Thyroid gland (tissue), 4 donors: ENCODE measurements at regions not wholly inside any gene's neighbourhood (a gene's known extent, or its start where the extent isn't known, plus 50 kb on each side); places are given as distances from the start of the nearest gene placed in this dataset.

ENCODE experiments used
- DNase-seq, 2 donors: peaks; one replicate each; pipeline ENCODE4 v3.0.0-alpha.2; 2019
- H3K27ac ChIP-seq, 3 donors: fragments of 200-600 bp; sonication (generic); 1 replicate in 2 of 3; 2 replicates in 1 of 3; pipeline ENCODE4 v1.5.1; 2016 to 2019; ENCODE audit warnings: mild to moderate bottlenecking in 1 of 3, moderate library complexity in 1 of 3
- H3K27me3 ChIP-seq: fragments of 200-600 bp; sonication (generic); one replicate; pipeline ENCODE4 v1.5.1; 2019
- H3K36me3 ChIP-seq, 2 donors: fragments of 200-600 bp; sonication (generic); one replicate each; pipeline ENCODE4 v1.5.1; 2016 to 2019
- H3K4me1 ChIP-seq, 2 donors: fragments of 200-600 bp; sonication (generic); one replicate each; pipeline ENCODE4 v1.5.1; 2017 to 2019
- H3K4me3 ChIP-seq, 3 donors: fragments of 200-600 bp; sonication (generic); replicated peaks in 1 of 3; 1 replicate in 2 of 3; 2 replicates in 1 of 3; pipeline ENCODE4 v1.5.1; 2016; ENCODE audit warnings: mild to moderate bottlenecking in 1 of 3
- H3K9me3 ChIP-seq: fragments of 200-600 bp; sonication (generic); one replicate; pipeline ENCODE4 v1.5.1; 2017
- POLR2A ChIP-seq, 2 donors: fragments of 450-650 bp; IDR thresholded peaks; one replicate each; pipeline ENCODE4 v1.6.1; 2017; ENCODE audit warnings: antibody characterized with exemption in 2 of 2, mild to moderate bottlenecking in 2 of 2, moderate library complexity in 1 of 2
- WGBS, 2 donors: methylation state at CpG; one replicate each; pipeline ENCODE4 v1.1.5; 2017; 5-methylcytosine and 5-hydroxymethylcytosine counted together
- intact Hi-C: fragments of 100-400 bp; cut with DNase I; formaldehyde crosslinking; loops from one replicate; pipeline ENCODE4 v1.15.1; 2023
- TF ChIP-seq, protein P1 (sequence below), 6 experiments: fragments of 200-600 bp in 3 of 6; fragments of 450-650 bp in 3 of 6; sonication (generic) in 3 of 6; IDR thresholded peaks; one replicate each; pipeline ENCODE4 v1.5.1; 2016 to 2019; ENCODE audit warnings: antibody characterized with exemption in 6 of 6, mild to moderate bottlenecking in 2 of 6, inconsistent platforms in 1 of 6, moderate library complexity in 1 of 6

DNA sequence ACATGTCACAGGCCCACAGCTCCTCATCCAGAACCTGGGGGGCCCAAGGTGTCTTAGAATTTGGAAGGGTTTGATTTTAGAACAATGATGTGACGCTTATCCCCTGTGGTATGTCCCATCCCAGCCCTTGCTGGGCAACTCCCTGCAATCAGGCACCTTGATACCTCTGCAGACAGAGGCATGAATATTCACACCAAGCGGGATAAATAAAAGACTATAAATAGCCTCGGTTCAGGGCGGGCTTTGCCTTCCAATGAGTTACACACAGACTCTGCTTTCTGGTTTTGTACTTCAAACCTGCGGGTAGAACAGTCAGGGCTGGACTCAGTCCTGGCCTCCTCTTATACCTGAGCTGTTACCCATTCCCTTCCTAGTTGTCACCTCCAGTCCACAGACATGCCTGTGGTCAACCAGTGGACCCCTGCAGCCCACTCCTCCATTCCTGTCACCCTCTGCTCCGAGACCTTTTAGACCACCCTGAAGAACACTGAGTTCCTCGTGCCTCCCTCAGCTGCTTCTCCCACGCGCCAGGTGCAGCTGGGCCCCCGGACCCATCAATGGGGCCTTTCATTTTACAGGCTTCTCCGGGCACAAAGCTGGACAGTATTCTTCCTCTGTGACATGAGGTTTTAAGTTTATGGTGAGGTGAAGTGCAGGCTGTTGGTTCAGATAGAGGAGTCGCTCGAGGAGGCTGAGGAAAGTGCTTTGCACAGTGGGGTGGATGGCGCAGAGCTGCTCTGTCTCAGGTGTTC lies 120.1 kb upstream of the TNR start:
- Histone ChIP-seq H3K4me3 (no peak overlapping the region), H3K36me3 (no peaks in the 10 kb centered on the region), H3K27ac (no peak overlapping the region), H3K9me3 (no peaks in the 10 kb centered on the region), H3K4me1 (no peaks in the 10 kb centered on the region), H3K27me3 (no peaks in the 10 kb centered on the region)
- no peak for TF ChIP-seq POLR2A (IDR thresholded peaks at IDR 0.05)
- TF ChIP-seq, protein P1, sequence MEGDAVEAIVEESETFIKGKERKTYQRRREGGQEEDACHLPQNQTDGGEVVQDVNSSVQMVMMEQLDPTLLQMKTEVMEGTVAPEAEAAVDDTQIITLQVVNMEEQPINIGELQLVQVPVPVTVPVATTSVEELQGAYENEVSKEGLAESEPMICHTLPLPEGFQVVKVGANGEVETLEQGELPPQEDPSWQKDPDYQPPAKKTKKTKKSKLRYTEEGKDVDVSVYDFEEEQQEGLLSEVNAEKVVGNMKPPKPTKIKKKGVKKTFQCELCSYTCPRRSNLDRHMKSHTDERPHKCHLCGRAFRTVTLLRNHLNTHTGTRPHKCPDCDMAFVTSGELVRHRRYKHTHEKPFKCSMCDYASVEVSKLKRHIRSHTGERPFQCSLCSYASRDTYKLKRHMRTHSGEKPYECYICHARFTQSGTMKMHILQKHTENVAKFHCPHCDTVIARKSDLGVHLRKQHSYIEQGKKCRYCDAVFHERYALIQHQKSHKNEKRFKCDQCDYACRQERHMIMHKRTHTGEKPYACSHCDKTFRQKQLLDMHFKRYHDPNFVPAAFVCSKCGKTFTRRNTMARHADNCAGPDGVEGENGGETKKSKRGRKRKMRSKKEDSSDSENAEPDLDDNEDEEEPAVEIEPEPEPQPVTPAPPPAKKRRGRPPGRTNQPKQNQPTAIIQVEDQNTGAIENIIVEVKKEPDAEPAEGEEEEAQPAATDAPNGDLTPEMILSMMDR (IDR thresholded peaks at IDR 0.05), result no peak
- no peak for DNase-seq
- 84 to 91% methylated on average over 13 to 14 of the region's 14 CpGs for WGBS, 2 donors
- intact Hi-C loops, result no loop called here

DNA sequence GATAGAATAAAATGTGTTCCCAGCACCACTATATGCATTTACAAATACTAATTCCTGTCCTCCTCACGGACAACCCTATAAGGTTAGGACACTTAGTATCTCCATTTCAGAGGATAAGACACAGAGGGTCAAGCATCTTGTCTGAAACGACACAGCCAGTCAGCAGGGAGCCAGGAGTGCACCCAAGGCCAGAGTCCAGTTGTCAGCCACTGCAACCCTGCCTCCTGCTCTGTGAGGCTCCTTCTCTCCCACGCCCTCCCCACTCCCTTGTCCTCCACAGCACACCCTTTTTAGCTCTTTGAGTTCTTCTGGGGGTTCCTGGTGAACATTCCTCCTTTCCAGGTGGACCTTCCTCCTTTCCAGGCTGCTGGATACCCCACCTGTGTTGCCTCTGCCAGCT lies 119.0 kb upstream of the TNR start:
- Histone ChIP-seq H3K36me3 (no peaks in the 10 kb centered on the region), H3K4me1 (no peaks in the 10 kb centered on the region), H3K27me3 (no peaks in the 10 kb centered on the region), H3K9me3 (no peaks in the 10 kb centered on the region), H3K4me3 (no peak overlapping the region), H3K27ac (no peak overlapping the region)
- 77% methylated on average over 3 of the region's 3 CpGs for WGBS, 2 donors
- intact Hi-C loops, result no loop called here
- no peak for TF ChIP-seq POLR2A (IDR thresholded peaks at IDR 0.05)
- TF ChIP-seq, protein P1 (IDR thresholded peaks at IDR 0.05), result no peak
- no peak for DNase-seq

DNA sequence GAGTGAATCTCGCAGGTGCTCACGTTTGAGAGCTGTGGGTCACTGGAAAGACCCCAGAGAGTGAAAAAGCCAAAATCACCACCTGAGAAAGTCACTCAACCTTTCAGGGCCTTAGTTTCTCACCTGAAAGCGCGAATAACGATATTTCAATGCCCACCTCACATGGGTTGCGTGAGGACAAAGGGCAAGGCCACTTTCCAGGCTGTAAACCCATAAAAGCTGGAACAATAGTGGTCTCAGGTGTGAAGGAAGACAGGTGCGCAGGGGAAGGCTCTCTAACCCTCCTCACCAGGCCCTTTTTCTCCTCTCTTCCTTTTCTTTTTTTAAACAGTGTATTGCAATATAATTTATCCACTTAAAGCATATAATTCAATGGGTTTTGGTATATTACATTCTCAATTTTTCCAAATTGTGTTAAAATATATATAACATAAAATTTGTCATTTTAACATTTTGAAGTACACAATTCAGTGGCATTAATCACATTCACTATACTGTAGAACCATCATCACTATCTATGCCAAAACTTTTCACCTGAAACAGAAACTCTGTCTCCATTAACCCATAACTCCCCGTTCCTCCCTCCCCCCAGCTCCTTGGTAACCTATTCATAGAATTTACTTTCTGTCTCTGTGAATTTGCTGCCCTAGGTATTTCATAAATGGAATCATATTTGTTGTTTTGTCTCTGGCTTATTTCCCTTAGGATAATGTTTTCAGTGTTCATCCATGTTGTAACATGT lies 118.4 kb upstream of the TNR start:
- TF ChIP-seq, protein P1 (IDR thresholded peaks at IDR 0.05), result no peak
- intact Hi-C loops, result no loop called here
- H3K4me3 ChIP-seq, result no peak overlapping the region
- DNase-seq, result no peak
- H3K27ac ChIP-seq, result no peak overlapping the region
- H3K36me3 ChIP-seq, result no peaks in the 10 kb centered on the region
- H3K4me1 ChIP-seq, result no peaks in the 10 kb centered on the region
- WGBS, 2 donors, result 80 to 84% methylated on average over 8 of the region's 8 CpGs
- no peaks in the 10 kb centered on the region for H3K27me3 ChIP-seq
- H3K9me3 ChIP-seq, result no peaks in the 10 kb centered on the region

DNA sequence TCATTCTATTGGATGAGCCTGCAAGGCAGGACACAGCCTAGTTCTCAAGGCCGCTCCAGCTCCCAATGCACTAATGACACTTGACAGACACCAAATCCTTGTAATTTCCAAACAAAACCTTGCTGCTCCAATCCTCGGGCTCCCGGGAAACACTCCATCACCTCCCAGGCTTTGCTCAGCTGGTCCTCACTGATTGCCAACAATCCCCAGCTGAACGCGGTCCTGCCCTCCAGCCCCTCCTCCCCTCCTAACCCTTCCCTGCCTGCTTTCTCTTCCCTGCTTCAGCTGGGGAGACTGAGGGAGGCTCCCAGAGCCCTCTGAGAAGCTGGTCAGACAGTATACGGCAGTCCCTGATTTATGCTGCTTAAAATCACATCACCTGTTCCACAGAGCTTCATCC lies 114.4 kb upstream of the TNR start:
- no peaks in the 10 kb centered on the region for H3K9me3 ChIP-seq
- no peak for DNase-seq
- 16 to 23% methylated on average over 6 of the region's 6 CpGs for WGBS, 2 donors
- intact Hi-C loops, result no loop called here
- TF ChIP-seq, protein P1 (IDR thresholded peaks at IDR 0.05), result no peak
- TF ChIP-seq POLR2A (IDR thresholded peaks at IDR 0.05), result no peak
- no peaks in the 10 kb centered on the region for H3K4me1 ChIP-seq
- H3K4me3 ChIP-seq, result no peak overlapping the region
- no peak overlapping the region for H3K27ac ChIP-seq
- H3K36me3 ChIP-seq, result no peaks in the 10 kb centered on the region
- H3K27me3 ChIP-seq, result no peaks in the 10 kb centered on the region

DNA sequence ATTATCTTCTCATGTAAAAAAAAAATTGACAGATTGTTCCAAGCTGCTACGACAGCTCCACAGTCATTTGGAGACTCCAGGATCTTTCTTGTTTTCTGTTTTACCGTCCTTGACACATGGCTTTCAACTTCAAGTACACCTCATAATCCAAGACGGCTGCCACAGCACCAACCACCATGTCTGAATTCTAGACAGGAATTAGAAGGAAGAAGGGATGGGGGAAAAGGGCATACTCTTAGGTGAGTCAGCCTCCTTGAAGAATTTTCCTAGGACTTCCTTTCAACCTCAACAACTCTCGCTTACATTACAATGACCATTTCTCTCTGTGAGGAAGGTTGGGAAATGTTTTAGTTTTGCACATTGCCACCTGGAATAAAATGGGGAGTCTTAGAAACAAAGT lies 110.3 kb upstream of the TNR start:
- WGBS, 2 donors, result 88 to 91% methylated on average over 4 of the region's 4 CpGs
- DNase-seq, result no peak
- no peaks in the 10 kb centered on the region for H3K4me1 ChIP-seq
- TF ChIP-seq, protein P1 (IDR thresholded peaks at IDR 0.05), result no peak
- no peak for TF ChIP-seq POLR2A (IDR thresholded peaks at IDR 0.05)
- no peaks in the 10 kb centered on the region for H3K36me3 ChIP-seq
- H3K27me3 ChIP-seq, result no peaks in the 10 kb centered on the region
- H3K9me3 ChIP-seq, result no peaks in the 10 kb centered on the region
- intact Hi-C loops, result no loop called here
- H3K4me3 ChIP-seq, result no peak overlapping the region
- no peak overlapping the region for H3K27ac ChIP-seq
